ENCODE measurements at regions not wholly inside any gene's neighbourhood (a gene's known extent, or its start where the extent isn't known, plus 50 kb on each side); places are given as distances from the start of the nearest gene placed in this dataset.
"Not testable (repeated sequence)": the region's sequence is repeated elsewhere in the genome, so short reads cannot be mapped to it uniquely, and the experiment has no call there.

DNA sequence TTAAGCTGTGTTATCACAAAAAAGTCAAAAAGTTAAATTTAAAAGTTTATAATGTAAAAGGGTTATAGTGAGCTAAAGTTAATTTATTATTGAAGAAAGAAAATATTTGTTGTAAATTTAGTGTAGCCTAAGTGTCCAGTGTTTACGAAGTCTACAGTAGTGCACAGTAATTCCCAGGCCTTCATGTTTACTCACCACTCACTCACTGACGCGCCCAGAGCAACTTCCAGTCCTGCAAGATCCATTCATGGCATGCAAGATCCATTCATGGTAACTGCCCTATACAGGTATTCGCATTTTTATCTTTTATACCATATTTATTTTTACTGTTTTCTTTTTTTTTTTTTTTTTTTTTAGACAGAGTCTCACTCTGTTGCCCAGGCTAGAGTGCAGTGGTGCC, 69.5 kb downstream of the TPRA1 start:
- no peak for DNase-seq

- no peak for DNase-seq
These were observed 72.0 kb downstream of the TPRA1 start for GRCh38 chr3:127518456-127519081.

GRCh38 chr3:127512256-127512655, 78.3 kb downstream of the TPRA1 start:
- no peak for DNase-seq

- no peak for DNase-seq
These were observed 89.4 kb downstream of the TPRA1 start for GRCh38 chr3:127501177-127501576.

DNA sequence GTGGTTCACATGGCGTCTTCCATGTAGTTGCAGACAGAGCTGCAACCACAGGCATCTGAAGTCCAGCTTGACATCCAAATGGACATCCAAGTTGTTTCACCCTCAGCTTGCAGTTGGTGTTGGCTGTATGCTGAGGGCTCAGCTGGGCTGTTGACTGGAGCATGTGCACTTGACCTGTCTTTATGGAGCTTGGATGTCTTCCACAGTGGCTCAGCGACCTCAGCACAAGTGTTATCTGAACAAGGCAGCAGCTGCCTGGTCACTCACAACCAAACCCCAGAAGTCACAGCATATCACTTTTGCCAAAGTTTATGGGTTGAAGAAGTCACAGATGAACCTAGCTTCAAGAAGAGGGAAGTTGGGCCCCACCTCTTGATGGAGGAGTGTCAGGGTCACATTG, 92.9 kb downstream of the TPRA1 start:
- no peak for DNase-seq

DNA sequence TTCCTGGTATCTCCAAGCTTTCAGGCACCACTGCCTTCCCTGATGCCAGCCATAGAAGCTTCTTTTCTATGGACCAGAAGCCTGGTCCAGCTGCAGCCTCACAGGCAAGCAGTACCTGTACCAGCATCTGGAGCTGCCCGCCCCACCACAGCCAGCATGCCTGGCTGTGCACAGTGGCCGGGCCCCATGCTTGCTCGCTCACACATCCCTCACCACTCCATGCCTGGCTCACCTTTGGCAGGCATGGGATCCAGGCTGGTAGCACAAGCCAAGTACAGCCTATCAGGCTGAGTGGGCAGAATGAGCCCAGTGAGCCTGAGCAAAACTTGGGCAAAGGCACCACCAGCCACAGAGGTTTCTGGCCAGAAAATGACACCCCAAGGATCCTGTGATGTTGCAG, 93.4 kb downstream of the TPRA1 start:
- no peak for DNase-seq

- DNase-seq, result no peak
These were observed 94.5 kb downstream of the TPRA1 start for GRCh38 chr3:127495821-127496655.

DNA sequence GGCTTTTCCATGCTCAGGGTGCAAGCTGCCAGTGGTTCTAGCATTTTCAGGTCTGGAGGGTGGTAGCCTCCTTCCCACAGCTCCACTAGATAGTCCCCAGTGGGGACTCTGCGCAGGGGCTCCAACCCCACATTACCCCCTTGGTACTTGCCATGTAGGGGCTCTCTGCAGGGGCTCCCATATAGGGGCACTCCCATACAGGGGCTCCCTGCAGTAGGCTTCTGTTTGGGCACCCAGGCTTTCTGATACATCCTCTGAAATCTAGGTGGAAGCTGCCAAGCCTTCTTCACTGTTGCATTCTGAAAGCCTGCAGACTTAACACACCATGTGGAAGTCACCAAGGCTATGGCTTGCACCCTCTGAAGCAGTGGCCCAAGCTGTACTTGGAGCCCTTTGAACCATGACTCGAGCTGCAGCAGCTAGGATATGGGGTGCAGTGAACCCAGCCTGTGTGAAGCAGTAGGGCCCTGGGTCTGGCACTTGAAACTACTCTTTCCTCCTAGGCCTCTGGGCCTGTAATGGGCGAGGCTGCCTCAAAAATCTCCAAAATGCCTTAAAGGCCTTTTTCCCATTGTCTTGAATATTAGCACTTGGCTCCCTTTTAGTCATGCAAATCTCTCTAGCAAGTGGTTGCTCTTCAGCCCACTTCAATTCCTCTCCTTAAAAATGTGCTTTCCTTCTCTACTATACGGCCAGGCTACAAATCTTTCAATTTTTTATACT, 96.4 kb downstream of the TPRA1 start:
- no peak for DNase-seq

DNA sequence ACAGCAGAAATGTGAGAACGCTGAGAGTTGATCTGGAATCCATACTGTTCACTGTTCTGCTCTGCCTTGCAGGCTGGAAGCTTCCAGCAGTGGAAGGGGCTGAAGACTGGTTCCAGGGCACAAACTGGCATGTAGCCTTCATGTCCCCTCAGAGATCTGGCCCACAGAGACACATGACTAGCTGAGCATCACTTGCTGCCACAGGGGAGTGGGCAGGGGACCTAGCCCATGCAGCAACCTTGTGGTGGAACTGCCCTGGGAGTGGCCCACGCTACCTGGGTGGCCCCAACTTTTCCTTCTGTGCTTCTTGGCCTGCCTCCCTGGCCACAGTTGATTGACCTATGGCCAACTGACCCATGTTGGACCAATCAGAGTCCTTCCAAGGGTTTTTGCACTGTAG, 98.1 kb downstream of the TPRA1 start:
- DNase-seq, result no peak

DNA sequence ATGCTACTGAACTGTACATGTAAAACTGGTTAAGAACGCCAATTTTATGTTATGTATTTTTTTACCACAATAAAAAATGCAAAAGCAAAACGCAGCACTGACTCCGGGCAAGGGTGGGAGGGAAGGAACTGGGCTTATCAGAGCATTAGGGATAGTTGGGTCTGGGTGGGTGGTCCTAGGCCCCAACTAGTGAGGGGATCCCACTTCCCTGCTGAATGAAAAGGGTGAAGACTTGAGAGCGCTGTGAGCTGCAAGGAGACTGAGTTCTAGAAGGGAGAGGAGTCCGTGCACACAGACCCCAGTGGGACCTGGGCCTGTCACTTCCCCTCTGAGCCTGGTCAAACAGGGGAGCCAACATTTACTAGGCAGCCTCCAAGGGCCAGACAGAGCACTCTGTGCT, 98.6 kb downstream of the TPRA1 start:
- no peak for DNase-seq

DNA sequence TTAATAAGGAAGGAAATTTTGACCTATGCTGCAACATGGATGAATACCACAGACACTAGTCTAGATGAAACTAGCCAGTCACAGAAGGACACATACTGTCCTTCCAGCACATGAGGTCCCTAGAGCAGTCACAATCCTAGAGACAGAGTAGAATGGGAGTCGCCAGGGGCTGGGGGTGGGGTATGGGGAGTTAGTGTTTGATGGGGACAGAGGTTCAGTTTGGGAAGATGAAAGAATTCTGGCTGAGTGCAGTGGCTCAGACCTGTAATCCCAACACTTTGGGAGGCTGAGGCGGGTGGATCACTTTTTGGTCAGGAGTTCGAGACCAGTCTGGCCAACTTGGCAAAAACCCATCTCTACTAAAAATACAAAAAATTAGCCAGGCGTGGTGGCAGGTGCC, 99.2 kb downstream of the TPRA1 start:
- DNase-seq, result no peak

GRCh38 chr3:127491024-127491305, 99.6 kb downstream of the TPRA1 start:
- DNase-seq, result not testable (repeated sequence)

- DNase-seq, result no peak
These were observed 100.1 kb downstream of the TPRA1 start for GRCh38 chr3:127490271-127491023.

DNA sequence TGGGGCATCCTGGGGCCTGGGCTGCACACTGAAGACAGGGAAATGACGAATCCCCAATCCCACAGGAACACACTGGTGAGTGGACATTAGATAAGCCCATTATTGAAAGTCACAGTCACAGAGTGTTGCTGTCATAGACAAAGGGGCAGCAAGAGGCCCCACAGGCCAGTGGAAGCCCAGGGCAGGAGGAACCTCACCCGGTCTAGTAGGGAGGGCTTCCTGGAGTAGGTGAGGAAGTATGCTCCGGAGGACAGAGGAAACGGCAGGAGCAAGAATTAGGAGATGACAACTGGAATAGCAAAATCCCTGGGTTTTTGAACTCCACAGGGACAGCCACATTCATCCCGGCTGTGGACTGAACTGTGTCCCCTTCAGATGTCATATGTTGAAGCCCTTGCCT, 101.2 kb downstream of the TPRA1 start:
- DNase-seq, result no peak

DNA sequence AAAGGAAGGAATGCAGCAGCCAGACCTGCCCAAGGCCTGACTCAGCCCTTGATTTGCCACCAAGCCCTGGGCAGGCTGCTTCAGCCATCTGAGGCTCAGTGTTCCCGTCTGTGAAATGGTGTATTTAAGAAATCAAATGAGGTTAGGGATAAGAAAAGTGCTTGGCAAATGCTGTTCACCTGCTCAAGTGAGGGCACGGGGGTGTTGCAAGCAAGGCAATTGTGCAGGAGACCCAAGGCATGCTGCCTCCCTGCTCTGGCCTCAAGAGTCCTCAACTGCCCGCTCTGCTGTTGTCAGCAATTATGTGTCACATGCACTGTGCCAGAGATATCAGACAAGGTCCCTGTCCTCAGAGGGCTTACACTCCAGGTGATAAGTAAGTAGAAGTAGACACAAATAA, 101.8 kb downstream of the TPRA1 start:
- no peak for DNase-seq

DNA sequence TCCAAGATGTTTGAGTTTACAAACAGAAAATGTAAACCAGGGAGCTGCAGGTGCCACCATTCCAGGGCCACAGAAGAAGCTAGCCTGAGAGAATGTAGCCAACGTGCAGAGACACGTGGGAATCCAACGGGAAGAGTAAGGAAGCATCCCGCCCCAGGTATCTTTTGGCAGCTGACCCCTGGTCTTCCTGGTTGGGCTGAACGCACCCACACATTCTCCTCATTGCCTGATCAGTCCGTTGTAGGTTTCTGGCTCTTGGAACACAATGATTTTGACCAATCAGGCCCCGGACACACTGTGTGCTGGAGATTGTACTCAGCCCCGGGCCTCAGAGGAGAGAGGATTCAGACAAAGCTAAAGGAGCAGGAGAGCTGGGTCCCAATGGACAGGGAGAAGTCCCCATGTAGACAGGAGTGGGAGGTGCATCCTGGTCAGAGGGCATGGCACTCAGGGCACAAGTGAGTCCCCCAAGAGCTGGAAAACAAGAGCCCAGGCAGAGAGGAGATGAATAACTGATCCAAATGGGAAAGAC, 102.3 kb downstream of the TPRA1 start:
- DNase-seq, result no peak

DNA sequence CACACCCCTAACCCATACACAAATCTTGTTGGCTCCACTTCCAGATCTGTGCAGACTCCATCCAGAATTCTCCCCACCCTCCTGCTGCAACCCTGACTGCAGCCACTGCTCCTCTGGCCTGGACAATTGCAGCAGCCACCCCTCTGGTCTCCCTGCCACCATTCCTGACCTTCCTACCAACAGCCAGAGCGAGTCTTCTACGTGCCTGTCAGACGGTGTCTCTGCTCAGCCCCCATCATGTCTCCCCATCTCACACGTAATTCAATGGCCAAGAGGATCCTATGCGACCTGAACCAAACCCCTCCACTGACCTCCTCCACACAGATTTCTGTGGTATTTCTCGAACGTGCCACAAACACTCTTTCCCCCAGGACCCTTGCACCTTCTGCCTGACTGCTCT, 103.3 kb downstream of the TPRA1 start:
- no peak for DNase-seq

GRCh38 chr3:127486321-127486944, 104.1 kb downstream of the TPRA1 start:
- DNase-seq, result no peak

DNA sequence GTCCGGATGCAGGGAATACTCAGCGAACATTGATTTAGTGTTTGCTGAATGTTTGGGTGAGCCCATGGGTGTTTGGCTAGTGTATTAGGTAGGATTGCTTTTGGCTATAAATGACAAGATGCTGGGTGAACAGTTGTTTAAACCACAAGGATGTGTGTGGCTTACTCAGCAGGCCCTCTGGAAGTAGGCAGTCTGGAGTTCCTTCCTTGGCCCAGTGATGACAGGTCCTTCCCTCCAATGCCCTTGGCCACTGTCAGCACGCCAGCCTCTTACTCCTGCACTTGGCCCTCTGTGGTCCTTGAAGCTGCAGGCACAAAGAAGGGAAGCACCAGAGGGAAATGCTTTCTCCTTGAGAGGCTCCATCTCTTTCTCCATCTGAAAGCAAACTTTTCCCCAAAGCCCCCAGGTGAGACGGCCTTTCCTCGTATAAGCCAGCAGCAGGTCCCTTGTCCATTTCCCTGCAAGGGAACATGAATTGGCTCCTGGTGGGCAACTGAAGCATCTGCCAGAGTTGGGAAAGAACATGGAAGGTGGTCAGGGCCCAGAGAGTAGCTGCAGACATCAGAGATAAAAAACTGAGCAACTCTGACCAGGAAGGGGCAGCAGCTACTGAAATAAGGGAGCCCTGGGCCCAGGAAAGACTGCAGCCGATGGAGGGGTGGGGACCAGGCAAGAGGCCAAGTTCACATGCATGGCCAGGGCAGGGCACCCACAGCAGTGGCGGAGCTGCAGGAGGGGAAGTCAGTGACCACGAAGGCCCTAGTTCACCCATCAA, 105.0 kb downstream of the TPRA1 start:
- DNase-seq, result no peak

DNA sequence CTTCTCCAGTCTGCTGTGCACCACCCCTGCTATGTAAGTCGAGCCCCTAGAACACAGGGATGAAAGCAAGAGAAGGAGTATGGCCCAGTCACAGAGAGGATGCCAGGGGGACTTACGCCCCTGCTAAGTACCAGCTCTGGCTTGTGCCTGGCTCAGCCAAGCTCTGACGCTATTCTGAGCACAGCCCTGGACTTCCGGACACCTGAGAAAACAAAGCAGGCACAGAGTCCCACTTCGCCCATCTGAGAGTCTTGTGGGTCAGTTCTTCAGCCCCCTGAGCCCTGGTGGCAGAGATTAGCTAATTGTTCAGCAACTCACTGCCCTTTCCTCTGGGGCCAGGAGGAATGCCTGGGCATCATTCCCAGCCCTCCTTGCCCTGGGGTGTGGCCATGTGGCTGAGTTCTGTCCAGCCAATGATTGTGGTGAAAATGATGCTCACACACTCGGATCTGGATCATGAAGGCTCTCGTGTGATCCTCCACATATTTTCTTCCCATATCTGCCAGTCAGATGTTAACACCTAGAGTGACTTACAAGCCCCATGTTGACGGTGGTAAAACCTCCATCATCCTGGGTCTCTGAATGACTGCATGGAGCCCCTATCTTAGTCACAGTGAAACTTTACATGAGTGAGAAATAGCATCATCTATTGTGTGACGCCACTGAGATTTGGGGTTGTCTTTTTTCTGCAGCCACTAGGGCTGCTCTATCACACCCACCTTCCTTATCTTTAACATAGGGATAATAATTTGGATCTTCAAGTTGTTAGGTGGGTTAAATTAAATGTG, 105.7 kb downstream of the TPRA1 start:
- DNase-seq, result no peak

Measured in left hindlimb (tissue), 1 donor.